Motor neuron (in vitro differentiated cells): ENCODE measurements at regions not wholly inside any gene's neighbourhood (a gene's known extent, or its start where the extent isn't known, plus 50 kb on each side); places are given as distances from the start of the nearest gene placed in this dataset.
A peak's percentile ranks its signal among the peaks of the same experiment; 100 is the strongest.

Source experiments
- ATAC-seq, 8 experiments: fragments of 200-7000 bp; cut with Tn5 transposase; replicated peaks in 6 of 8; 2 replicates each; pipeline ENCODE4 v1.8.0; 2021; ENCODE audit warnings: mild to moderate bottlenecking in 8 of 8, moderate library complexity in 8 of 8
- H3K27ac ChIP-seq, 2 donors: fragments of 250-450 bp; sonication (Bioruptor Pico); 2 replicates each; pipeline ENCODE4 v1.9.0; 2021; ENCODE audit warnings: antibody characterized with exemption in 2 of 2, mild to moderate bottlenecking in 2 of 2, moderate library complexity in 1 of 2
- H3K4me1 ChIP-seq, 2 donors: fragments of 250-450 bp; sonication (Bioruptor Pico); replicated peaks in 1 of 2; 2 replicates each; pipeline ENCODE4 v1.6.1; 2021; ENCODE audit warnings: antibody characterized with exemption in 2 of 2, mild to moderate bottlenecking in 2 of 2, moderate library complexity in 1 of 2
- H3K4me3 ChIP-seq, 5 donors: fragments of 250-450 bp; sonication (Bioruptor Pico); 2 replicates each; pipeline ENCODE4 v1.9.0; 2021; ENCODE audit warnings: antibody characterized with exemption in 5 of 5, mild to moderate bottlenecking in 5 of 5, moderate library complexity in 4 of 5
- WGBS, 10 experiments: fragments of 450-650 bp; shearing (Covaris generic); methylation state at CpG; one replicate each; pipeline ENCODE4 v1.0.0; 2022; 5-methylcytosine and 5-hydroxymethylcytosine counted together
- in situ Hi-C, 9 experiments: fragments of 400-800 bp; cut with MboI; loops; one replicate each; pipeline ENCODE4 v1.15.0; 2021; ENCODE audit warnings: low sequenced_read_pairs in 9 of 9, low pct_unique_long_range_greater_than_20kb in 2 of 9; ENCODE audit not compliant: unreplicated experiment in 9 of 9

DNA sequence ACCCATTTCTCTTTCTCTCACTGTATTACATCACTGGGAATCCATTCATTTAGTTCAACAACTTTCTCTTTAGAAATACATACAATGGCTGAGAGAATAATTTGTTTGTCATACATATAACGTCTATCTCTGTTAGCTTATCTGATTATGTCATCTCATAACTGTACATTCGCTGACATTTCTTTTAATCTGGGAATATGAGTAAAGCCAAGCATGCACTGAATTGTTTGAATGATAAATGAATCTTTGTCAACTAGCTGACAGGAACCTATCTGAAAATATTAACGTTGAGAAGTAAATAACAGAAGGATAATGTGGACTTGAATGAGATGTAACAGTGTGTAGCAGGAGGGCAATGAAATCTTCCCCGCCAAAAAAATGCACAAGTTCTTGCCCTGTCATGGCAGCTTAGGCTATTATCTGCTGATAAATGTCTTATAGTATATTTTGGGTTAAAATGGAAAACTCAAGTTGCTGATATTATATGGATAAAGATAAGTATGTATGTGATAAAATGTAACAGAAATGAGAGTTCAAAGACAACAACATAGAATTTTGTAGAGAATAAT, 581.2 kb upstream of the ADGRB3 start:
- 3 to 100% (median 83%) methylated on average over 2 to 4 of the region's 4 CpGs; no CpG with 5 or more reads in 1 of the 10 experiments for WGBS, 10 experiments
- Histone ChIP-seq H3K27ac (no peak overlapping the region), H3K4me3 (no peak overlapping the region), H3K4me1 (no peaks in the 10 kb centered on the region)
- in situ Hi-C loops: no loop called here
- no peak for ATAC-seq

DNA sequence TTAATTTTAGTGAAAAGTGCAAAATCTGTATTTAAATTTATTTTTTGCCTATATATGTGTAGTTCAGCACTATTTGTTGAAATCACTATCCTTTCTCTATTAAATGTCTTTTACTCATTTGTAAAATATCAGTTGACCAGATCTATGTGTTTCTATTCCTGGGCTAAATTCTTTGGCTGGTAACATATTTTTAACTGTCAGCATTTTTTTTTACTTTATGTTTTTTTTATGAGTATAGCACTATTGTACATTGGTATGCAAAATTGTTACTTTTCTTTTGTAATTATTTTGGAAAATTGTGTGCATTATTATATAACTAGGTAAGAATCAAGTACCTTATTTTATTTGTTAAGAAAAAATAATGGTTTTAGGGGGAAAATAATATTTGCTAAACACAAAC, 582.8 kb upstream of the ADGRB3 start:
- ATAC-seq: no peak
- in situ Hi-C loops: no loop called here
- no peak overlapping the region for H3K27ac ChIP-seq
- no peaks in the 10 kb centered on the region for H3K4me1 ChIP-seq
- H3K4me3 ChIP-seq: no peak overlapping the region

DNA sequence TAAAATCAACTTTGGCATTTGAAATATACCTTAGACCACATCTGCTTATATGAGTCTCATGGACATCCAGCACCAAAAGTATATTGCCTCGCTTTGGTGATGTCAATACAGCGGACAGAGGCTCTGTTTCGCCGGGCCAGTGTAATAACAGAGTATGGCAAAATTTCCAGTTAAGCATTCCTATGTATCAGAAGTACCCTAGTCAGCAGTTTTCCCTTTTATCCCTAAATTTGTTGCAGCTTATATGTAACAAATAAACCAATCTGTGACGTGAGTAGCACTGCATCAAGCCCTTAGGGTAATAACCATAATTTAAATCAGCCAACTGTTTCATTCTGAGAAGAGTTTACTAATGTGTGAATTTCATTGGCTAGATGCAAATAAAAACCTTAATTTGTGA, 585.5 kb upstream of the ADGRB3 start:
- Histone ChIP-seq H3K4me3 (no peak overlapping the region), H3K27ac (no peak overlapping the region), H3K4me1 (no peaks in the 10 kb centered on the region)
- in situ Hi-C loops: no loop called here
- WGBS, 10 experiments: 33 to 100% (median 91%) methylated on average over 1 to 5 of the region's 5 CpGs
- no peak for ATAC-seq

DNA sequence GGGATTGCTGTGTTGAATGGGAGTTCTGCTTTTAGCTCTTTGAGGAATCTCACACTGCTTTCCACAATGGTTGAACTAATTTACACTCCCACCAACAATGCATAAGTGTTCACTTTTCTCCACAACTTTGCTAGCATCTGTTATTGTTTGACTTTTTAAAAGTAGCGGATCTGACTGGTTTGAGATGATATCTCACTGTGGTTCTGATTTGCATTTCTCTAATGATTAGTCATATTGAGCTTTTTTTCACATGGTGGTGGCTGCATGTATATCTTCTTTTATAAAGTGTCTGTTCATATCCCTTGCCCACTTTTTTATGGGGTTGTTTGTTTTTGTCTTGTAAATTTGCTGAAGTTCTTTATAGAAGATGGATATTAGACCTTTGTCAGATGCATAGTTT, 588.3 kb upstream of the ADGRB3 start:
- Histone ChIP-seq H3K4me3 (no peak overlapping the region), H3K27ac (no peak overlapping the region), H3K4me1 (no peaks in the 10 kb centered on the region)
- in situ Hi-C loops: no loop called here
- WGBS, 10 experiments: 0 to 90% (median 67%) methylated on average over 1 of the region's 1 CpG; no CpG with 5 or more reads in 3 of the 10 experiments
- ATAC-seq: no peak

DNA sequence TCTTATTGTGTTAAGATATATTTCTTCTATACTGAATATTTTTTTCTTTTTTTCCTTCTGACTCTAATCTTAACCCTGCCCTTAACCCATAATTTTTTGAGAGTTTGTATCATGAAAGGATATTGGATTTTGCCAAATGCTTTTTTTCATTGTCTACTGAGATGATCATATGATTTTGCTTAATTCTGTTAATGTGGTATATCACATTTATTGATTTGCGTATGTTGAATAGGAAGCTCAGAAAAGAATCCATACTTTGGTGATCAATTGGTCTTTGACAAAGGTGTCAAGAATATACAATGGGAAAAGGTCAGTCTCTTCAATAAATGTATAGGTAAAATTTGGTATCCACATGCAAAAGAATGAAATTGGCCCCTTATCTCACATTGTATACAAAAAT, 588.8 kb upstream of the ADGRB3 start:
- in situ Hi-C loops: no loop called here
- no peak for ATAC-seq
- H3K27ac ChIP-seq: no peak overlapping the region
- H3K4me1 ChIP-seq: no peaks in the 10 kb centered on the region
- no peak overlapping the region for H3K4me3 ChIP-seq
- 17 to 100% (median 87%) methylated on average over 1 of the region's 1 CpG; no CpG with 5 or more reads in 2 of the 10 experiments for WGBS, 10 experiments

DNA sequence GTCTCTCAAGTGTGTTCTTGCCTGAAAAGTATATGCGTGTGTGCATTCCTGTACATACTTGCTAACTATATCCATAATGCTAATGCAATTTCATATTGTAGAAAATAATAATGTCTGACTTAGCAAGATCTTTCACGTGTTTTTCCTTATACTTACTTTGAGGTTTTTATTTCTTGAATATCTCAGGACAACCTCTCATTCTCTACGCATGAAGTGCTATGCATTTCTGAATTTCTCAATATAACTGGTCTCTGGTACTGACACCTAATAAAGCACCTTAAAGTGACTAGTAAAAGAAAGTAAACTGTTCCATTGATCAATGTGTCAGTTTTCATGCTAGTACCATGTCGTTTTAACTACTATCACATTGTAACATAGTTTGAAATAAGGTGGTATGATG, 589.9 kb upstream of the ADGRB3 start:
- Histone ChIP-seq H3K27ac (no peak overlapping the region), H3K4me1 (no peaks in the 10 kb centered on the region), H3K4me3 (no peak overlapping the region)
- 16 to 97% (median 75%) methylated on average over 1 to 4 of the region's 4 CpGs for WGBS, 10 experiments
- no peak for ATAC-seq
- in situ Hi-C loops: no loop called here

DNA sequence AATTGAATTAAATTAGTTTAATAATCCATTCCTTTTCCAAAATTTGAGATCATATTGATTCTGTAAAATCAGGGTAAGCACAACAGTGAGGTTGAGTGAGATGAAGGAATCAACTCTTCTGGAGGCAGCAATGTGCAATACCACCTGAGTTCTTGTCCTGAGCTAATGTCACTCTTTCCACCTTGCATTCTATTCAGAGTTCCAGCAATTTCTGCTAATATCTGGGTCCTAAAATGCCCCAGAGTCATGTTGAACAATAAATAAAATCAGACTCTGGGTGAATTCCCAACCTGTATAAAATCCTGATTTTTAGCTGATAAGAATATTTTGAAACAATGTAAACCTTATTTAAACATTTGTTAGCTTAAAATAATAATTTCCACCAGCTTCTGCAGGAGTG, 590.8 kb upstream of the ADGRB3 start:
- ATAC-seq: no peak
- peaks cover 3% of the 10 kb centered on the region in 2 donors for H3K4me1 ChIP-seq
- no peak overlapping the region for H3K27ac ChIP-seq
- in situ Hi-C loops: no loop called here
- no peak overlapping the region for H3K4me3 ChIP-seq

DNA sequence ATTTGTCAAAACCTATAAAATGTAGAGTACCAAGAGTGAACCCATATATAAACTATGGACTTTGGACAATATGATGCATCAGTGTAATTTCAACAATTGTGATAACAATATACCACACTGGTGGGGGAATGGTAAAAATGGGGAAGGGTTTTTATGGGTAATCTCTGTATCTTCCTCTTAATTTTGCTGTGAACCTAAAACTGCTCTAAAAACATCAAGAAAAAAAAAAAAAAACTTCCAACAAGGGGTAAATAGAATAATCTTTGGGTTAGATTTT, 592.0 kb upstream of the ADGRB3 start:
- in situ Hi-C loops: no loop called here
- ATAC-seq: no peak

DNA sequence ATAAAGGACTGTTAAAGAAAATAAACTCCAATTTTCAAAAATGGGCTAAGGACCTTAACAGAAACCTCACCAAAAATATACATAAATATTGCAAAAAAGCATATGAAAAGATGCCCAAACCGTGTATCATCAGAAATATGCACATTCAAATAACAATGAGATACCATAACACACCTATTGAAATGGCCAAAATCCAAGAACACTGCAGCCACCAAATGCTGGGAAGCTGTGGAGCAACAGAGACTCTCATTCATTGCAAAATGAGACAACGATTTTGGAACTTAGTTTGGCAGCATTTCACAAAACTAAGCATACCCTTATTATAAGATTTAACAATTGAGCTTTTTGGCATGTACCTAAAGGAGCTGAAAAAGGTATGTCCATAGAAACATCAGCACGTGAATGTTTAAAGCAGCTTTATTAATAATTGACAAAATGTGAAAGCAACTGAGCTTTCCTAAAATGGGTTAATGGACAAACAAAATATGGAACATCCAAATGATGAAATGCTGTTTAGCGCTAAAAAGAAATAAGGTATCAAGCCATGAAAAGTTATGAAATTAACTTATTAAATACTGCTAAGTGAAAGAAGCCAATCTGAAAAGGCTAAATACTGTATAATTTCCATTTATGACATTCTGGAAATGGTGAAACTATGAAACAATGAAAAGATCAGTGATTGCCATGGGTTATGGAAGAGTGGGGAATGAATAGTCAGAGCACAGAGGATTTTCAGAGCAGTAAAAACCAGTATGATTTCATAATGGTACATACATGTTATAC, 592.6 kb upstream of the ADGRB3 start:
- Histone ChIP-seq H3K27ac (no peak overlapping the region), H3K4me3 (no peak overlapping the region), H3K4me1 (peaks cover 3 to 6% of the 10 kb centered on the region in 2 donors)
- WGBS, 10 experiments: 9 to 75% (median 57%) methylated on average over 3 to 4 of the region's 4 CpGs
- in situ Hi-C loops: no loop called here
- ATAC-seq: no peak

More for the DNA sequence above, 592.0 kb upstream of the ADGRB3 start:
- Histone ChIP-seq H3K4me3 (no peak overlapping the region), H3K4me1 (peaks cover 3 to 6% of the 10 kb centered on the region in 2 donors), H3K27ac (no peak overlapping the region)

DNA sequence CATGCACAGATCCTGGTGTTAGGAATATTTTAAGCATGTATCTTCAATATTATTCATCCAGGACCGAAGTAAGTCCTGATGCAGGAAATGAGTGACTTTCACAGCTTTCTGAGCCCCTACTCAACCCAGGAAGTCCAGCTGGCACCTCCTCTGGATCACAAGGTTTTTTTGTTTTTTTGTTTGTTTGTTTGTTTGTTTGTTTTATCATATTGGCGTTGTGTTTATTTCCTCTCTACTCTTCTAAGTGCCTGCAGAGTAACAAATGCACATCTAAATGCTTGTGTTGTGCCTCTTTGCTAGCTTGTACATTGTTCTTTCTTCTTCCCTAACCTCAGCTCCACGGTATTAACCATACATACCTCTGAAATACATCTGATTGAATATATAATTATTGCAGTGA, 594.3 kb upstream of the ADGRB3 start:
- Histone ChIP-seq H3K4me3 (peak overlapping the region in 3 of 5 donors; percentile 6 to 8 (median 8)), H3K4me1 (peaks cover 3 to 6% of the 10 kb centered on the region in 2 donors), H3K27ac (no peak overlapping the region)
- in situ Hi-C loops: no loop called here
- ATAC-seq: no peak
- WGBS, 10 experiments: 0 to 56% (median 25%) methylated on average over 2 to 3 of the region's 3 CpGs; no CpG with 5 or more reads in 1 of the 10 experiments

DNA sequence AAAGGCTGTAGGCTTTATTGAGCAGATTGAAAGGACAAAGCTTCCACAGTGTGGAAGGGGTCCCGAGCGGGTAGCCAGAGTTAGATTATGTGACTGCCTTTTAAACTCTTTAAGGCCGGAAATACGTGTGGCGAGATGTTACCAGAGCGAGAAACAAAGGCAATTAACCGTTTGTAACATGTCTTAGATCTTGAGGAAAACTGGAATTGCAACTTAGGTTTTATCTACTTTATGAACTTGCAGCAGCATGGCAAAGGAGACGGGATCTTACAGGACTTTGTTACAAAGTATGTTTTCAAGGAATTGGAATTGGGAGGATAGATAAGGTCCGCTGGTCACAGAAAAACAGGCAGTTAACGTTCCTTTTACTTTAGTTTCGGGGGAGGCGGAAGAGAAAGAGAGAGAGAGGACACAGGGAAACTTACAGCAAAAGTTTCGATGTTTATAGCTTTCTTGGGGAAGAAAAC, 594.7 kb upstream of the ADGRB3 start:
- Histone ChIP-seq H3K4me1 (peaks cover 3 to 6% of the 10 kb centered on the region in 2 donors), H3K4me3 (peak overlapping the region in 3 of 5 donors; percentile 6 to 8 (median 8)), H3K27ac (no peak overlapping the region)
- 5 to 49% (median 32%) methylated on average over 2 to 13 of the region's 13 CpGs; no CpG with 5 or more reads in 1 of the 10 experiments for WGBS, 10 experiments
- ATAC-seq: peak in 2 of 8 experiments; percentile 38 to 39
- in situ Hi-C loops: no loop called here

DNA sequence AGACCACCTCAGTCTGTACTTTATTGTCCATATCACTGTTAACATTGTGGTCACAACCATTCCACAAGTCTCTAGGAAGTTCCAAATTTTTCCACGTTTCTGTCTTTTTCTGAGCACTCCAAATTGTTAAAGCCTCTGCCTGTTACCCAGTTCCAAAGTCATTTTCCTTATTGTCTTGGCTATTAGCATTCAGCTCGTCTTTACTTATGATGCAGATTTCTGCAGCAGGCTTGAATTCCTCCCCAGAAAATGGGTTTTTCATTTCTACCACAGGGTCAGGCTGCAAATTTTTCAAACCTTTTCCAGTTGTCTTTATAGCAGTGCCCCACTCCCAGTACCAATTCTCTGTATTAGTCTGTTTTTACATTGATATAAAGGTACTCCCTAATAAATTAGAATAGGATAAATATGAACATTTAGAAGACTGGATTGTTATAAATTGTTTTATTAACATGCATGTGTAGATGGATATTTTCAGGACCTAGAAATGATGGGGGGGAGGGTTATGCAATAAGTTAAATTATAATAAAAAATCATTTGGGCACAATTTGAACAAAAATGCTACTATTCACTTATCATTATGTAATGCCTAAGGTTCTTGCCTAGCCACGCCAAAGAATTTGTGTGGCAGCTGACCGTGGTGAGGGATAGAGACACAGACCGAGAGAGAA, 595.3 kb upstream of the ADGRB3 start:
- H3K27ac ChIP-seq: peak overlapping the region in 1 of 2 donors; percentile 69
- no peak for ATAC-seq
- in situ Hi-C loops: no loop called here

DNA sequence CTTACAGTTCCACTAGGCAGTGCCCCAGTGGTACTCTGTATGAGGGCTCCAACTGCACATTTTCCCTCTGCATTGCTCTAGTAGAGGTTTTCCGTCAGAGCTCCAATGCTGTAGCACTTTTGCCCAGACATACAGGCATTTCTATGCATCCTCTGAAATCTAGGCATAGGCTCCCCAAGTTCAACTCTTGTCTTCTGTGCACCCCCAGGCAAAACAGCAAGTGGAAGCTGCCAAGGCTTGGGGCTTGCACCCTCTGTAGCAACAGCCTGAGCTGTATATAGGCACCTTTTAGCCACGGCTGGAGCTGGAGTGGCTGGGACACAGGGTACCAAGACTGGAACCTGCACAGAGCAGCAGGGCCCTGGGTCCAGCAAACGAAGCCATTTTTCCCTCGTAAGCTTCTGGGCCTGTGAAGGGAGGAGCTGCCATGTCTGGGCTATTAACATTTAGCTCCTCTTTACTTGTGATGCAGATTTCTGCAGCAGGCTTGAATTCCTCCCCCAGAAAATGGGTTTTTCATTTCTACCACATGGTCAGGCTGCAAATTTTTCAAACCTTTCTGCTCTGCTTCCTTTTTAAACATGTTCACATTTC, 596.2 kb upstream of the ADGRB3 start:
- Histone ChIP-seq H3K4me1 (peaks cover 3 to 6% of the 10 kb centered on the region in 2 donors), H3K27ac (peak overlapping the region in 1 of 2 donors; percentile 69), H3K4me3 (no peak overlapping the region)
- ATAC-seq: peak in 3 of 8 experiments; percentile 37 to 56 (median 42)
- 0 to 100% (median 27%) methylated on average over 1 to 4 of the region's 4 CpGs; no CpG with 5 or more reads in 4 of the 10 experiments for WGBS, 10 experiments
- in situ Hi-C loops: no loop called here

More for the DNA sequence above, 595.3 kb upstream of the ADGRB3 start:
- Histone ChIP-seq H3K4me3 (peak overlapping the region in 1 of 5 donors; percentile 8), H3K4me1 (peaks cover 3 to 6% of the 10 kb centered on the region in 2 donors)
- 0 to 49% (median 11%) methylated on average over 1 to 4 of the region's 5 CpGs; no CpG with 5 or more reads in 1 of the 10 experiments for WGBS, 10 experiments
